ENCODE measurements at regions not wholly inside any gene's neighbourhood (a gene's known extent, or its start where the extent isn't known, plus 50 kb on each side); places are given as distances from the start of the nearest gene placed in this dataset.

DNA sequence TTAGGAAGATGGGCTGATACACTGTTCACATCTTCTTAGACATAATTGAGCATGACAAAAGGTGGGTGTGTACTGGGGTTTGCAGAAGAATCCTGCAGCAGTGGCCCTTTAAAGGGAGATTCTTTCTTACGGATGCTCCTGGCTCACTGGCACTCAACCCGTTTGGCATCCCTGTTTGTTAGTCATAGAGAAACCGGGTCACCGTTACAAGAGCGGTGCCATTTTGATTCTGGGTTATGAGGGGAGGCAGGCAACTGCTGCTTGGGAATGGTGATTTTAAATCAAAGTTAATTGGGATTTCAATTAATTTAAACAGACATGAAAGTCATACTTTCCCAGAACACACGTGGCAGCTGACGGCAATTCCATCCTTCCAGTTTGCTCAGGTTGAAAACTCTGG, 245.8 kb downstream of the AACS start:
- H3K27me3 ChIP-seq (ENCODE audit: control insufficient read depth, insufficient read depth, low read length): no peaks in the 10 kb centered on the region
- ChIA-PET CTCF (interaction anchor here (1.2 kb wide), 1 partner anchor 20 kb away, joined by 4 read pairs; no protein-coding TSS in a partner anchor), POLR2A (no interaction called here)
- TF ChIP-seq, protein P1, sequence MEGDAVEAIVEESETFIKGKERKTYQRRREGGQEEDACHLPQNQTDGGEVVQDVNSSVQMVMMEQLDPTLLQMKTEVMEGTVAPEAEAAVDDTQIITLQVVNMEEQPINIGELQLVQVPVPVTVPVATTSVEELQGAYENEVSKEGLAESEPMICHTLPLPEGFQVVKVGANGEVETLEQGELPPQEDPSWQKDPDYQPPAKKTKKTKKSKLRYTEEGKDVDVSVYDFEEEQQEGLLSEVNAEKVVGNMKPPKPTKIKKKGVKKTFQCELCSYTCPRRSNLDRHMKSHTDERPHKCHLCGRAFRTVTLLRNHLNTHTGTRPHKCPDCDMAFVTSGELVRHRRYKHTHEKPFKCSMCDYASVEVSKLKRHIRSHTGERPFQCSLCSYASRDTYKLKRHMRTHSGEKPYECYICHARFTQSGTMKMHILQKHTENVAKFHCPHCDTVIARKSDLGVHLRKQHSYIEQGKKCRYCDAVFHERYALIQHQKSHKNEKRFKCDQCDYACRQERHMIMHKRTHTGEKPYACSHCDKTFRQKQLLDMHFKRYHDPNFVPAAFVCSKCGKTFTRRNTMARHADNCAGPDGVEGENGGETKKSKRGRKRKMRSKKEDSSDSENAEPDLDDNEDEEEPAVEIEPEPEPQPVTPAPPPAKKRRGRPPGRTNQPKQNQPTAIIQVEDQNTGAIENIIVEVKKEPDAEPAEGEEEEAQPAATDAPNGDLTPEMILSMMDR (IDR thresholded peaks at IDR 0.05; ENCODE audit: insufficient read depth, low read depth, low read length): no peak
- no peak for DNase-seq (ENCODE audit: low read depth)
- no peaks in the 10 kb centered on the region for H3K36me3 ChIP-seq (ENCODE audit: control insufficient read depth, insufficient read depth, low read length)
- no peak overlapping the region for H3K4me3 ChIP-seq (ENCODE audit: low read depth, low read length)

DNA sequence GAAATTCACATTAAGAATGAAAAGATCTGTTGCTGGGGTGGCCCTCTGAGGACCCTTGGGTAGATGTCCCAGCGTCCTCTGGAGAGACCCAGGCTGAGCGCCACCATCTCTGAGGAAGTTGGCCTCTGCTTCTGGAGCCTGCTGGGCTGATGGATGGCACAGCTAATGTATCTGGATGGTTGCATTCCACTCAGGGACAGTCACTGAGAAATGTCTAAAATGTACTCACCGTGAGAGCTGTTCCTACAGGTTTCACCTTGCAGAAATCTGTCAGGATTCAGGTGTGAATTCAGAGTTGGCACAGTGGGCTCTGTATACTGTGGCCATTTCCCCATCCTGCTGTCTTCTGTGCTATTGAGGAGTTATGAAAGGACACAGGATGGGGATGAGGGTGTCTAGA, 247.2 kb downstream of the AACS start:
- H3K4me3 ChIP-seq (ENCODE audit: low read depth, low read length): no peak overlapping the region
- no peaks in the 10 kb centered on the region for H3K27me3 ChIP-seq (ENCODE audit: control insufficient read depth, insufficient read depth, low read length)
- CTCF ChIA-PET: no interaction called here
- TF ChIP-seq, protein P1 (IDR thresholded peaks at IDR 0.05; ENCODE audit: insufficient read depth, low read depth, low read length): no peak
- H3K36me3 ChIP-seq (ENCODE audit: control insufficient read depth, insufficient read depth, low read length): no peaks in the 10 kb centered on the region
- POLR2A ChIA-PET: no interaction called here
- no peak for DNase-seq (ENCODE audit: low read depth)

GRCh38 chr12:125314051-125314755, 249.0 kb downstream of the AACS start:
- TF ChIP-seq, protein P1 (IDR thresholded peaks at IDR 0.05; ENCODE audit: insufficient read depth, low read depth, low read length): no peak

GRCh38 chr12:125315771-125316170, 250.5 kb downstream of the AACS start:
- CTCF ChIA-PET: interaction anchor here (0.8 to 1.0 kb wide), 2 partner anchors 10 to 16 kb away, joined by 3 read pairs; no protein-coding TSS in a partner anchor

More at GRCh38 chr12:125314051-125314755, 249.0 kb downstream of the AACS start:
- Histone ChIP-seq H3K27me3 (ENCODE audit: control insufficient read depth, insufficient read depth, low read length) (no peaks in the 10 kb centered on the region), H3K36me3 (ENCODE audit: control insufficient read depth, insufficient read depth, low read length) (no peaks in the 10 kb centered on the region), H3K4me3 (ENCODE audit: low read depth, low read length) (no peak overlapping the region)
- no peak for DNase-seq (ENCODE audit: low read depth)
- CTCF ChIA-PET: no interaction called here
- POLR2A ChIA-PET: no interaction called here

GRCh38 chr12:125320177-125320576, 254.9 kb downstream of the AACS start:
- TF ChIP-seq, protein P1 (IDR thresholded peaks at IDR 0.05; ENCODE audit: insufficient read depth, low read depth, low read length): no peak
- Histone ChIP-seq H3K36me3 (ENCODE audit: control insufficient read depth, insufficient read depth, low read length) (no peaks in the 10 kb centered on the region), H3K4me3 (ENCODE audit: low read depth, low read length) (no peak overlapping the region), H3K27me3 (ENCODE audit: control insufficient read depth, insufficient read depth, low read length) (no peaks in the 10 kb centered on the region)
- no peak for DNase-seq (ENCODE audit: low read depth)
- CTCF ChIA-PET: interaction anchor here (0.6 kb wide), 3 partner anchors 19 to 116 kb away, joined by 3 read pairs; no protein-coding TSS in a partner anchor
- POLR2A ChIA-PET: no interaction called here

More at GRCh38 chr12:125315771-125316170, 250.5 kb downstream of the AACS start:
- no peak for DNase-seq (ENCODE audit: low read depth)
- H3K27me3 ChIP-seq (ENCODE audit: control insufficient read depth, insufficient read depth, low read length): no peaks in the 10 kb centered on the region
- no peaks in the 10 kb centered on the region for H3K36me3 ChIP-seq (ENCODE audit: control insufficient read depth, insufficient read depth, low read length)
- POLR2A ChIA-PET: no interaction called here
- no peak overlapping the region for H3K4me3 ChIP-seq (ENCODE audit: low read depth, low read length)
- TF ChIP-seq, protein P1 (IDR thresholded peaks at IDR 0.05; ENCODE audit: insufficient read depth, low read depth, low read length): no peak
